ENCODE measurements at regions not wholly inside any gene's neighbourhood (a gene's known extent, or its start where the extent isn't known, plus 50 kb on each side); places are given as distances from the start of the nearest gene placed in this dataset.

DNA sequence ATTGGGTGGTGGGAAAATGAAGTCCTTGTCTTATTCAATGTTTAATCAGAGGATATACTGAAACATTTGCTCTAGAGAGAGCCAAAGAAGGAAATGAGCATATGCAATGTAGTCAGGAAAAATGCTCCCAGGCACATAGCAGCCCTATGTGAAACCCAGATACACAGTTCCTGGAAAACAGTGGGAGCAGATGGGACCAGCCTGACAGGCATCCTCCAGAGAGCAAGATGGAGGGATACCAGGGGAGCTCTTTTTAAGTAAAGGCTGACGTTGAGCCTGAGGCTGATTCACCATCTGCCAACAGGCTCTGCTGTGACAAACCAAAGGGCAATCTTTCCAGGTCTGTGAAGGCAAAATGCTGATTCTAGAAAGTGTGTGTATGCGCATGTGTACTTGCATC, 559.4 kb upstream of the KIRREL3 start:
- H3K27ac ChIP-seq (ENCODE audit: low read depth, low read length), result no peak overlapping the region
- H3K9me2 ChIP-seq (replicated peaks; ENCODE audit: control insufficient read depth, low read length), result no peaks in the 10 kb centered on the region
- H3K4me2 ChIP-seq (ENCODE audit: low read length), result no peak overlapping the region
- H3K79me2 ChIP-seq (ENCODE audit: control insufficient read depth, low read length), result no peaks in the 10 kb centered on the region
- H4K20me1 ChIP-seq (ENCODE audit: control insufficient read depth, insufficient read depth, low read depth, low read length), result no peaks in the 10 kb centered on the region
- no peak overlapping the region for H3K4me3 ChIP-seq (ENCODE audit: low read length)
- no peaks in the 10 kb centered on the region for H3K4me1 ChIP-seq (ENCODE audit: control insufficient read depth, low read length)
- TF ChIP-seq EZH2phosphoT487 (IDR thresholded peaks at IDR 0.05; ENCODE audit: borderline replicate concordance, low read length), result no peak
- TF ChIP-seq, protein P1, sequence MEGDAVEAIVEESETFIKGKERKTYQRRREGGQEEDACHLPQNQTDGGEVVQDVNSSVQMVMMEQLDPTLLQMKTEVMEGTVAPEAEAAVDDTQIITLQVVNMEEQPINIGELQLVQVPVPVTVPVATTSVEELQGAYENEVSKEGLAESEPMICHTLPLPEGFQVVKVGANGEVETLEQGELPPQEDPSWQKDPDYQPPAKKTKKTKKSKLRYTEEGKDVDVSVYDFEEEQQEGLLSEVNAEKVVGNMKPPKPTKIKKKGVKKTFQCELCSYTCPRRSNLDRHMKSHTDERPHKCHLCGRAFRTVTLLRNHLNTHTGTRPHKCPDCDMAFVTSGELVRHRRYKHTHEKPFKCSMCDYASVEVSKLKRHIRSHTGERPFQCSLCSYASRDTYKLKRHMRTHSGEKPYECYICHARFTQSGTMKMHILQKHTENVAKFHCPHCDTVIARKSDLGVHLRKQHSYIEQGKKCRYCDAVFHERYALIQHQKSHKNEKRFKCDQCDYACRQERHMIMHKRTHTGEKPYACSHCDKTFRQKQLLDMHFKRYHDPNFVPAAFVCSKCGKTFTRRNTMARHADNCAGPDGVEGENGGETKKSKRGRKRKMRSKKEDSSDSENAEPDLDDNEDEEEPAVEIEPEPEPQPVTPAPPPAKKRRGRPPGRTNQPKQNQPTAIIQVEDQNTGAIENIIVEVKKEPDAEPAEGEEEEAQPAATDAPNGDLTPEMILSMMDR (IDR thresholded peaks at IDR 0.05; ENCODE audit: low read depth, low read length, poor library complexity, severe bottlenecking), result no peak
- H3K36me3 ChIP-seq (ENCODE audit: control insufficient read depth, low read length), result no peaks in the 10 kb centered on the region
- no peaks in the 10 kb centered on the region for H3K9me3 ChIP-seq (ENCODE audit: control insufficient read depth, insufficient read depth, low read length)
- no peaks in the 10 kb centered on the region for H3F3A ChIP-seq (ENCODE audit: control insufficient read depth, insufficient read depth)
- H3K27me3 ChIP-seq (ENCODE audit: control insufficient read depth, low read length), result no peaks in the 10 kb centered on the region

DNA sequence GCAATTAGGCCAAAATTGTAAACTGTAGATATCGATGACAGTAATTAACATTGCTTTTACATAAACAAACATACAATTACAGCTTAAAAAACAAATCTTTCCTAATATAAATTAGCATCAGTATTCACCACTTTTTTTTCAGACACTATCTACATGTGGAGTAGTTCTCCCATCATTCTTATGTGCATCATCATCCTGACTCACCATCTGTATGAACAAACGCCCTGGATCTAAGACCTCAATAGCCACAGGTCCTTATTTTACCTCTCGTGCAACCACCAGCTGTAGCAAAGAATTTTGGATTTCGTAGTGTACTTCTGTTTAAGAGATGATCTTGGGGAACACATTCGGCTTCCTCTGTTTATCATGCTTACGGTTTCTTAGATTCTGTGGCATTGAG, 551.9 kb upstream of the KIRREL3 start:
- H3K4me2 ChIP-seq (ENCODE audit: low read length), result no peak overlapping the region
- H3K9me2 ChIP-seq (replicated peaks; ENCODE audit: control insufficient read depth, low read length), result no peaks in the 10 kb centered on the region
- no peaks in the 10 kb centered on the region for H3K79me2 ChIP-seq (ENCODE audit: control insufficient read depth, low read length)
- no peak overlapping the region for H3K4me3 ChIP-seq (ENCODE audit: low read length)
- TF ChIP-seq, protein P1 (IDR thresholded peaks at IDR 0.05; ENCODE audit: low read depth, low read length, poor library complexity, severe bottlenecking), result no peak
- no peak for TF ChIP-seq EZH2phosphoT487 (IDR thresholded peaks at IDR 0.05; ENCODE audit: borderline replicate concordance, low read length)
- no peaks in the 10 kb centered on the region for H3K4me1 ChIP-seq (ENCODE audit: control insufficient read depth, low read length)
- no peak overlapping the region for H3K27ac ChIP-seq (ENCODE audit: low read depth, low read length)
- H3K36me3 ChIP-seq (ENCODE audit: control insufficient read depth, low read length), result no peaks in the 10 kb centered on the region
- no peaks in the 10 kb centered on the region for H4K20me1 ChIP-seq (ENCODE audit: control insufficient read depth, insufficient read depth, low read depth, low read length)
- no peaks in the 10 kb centered on the region for H3F3A ChIP-seq (ENCODE audit: control insufficient read depth, insufficient read depth)
- no peaks in the 10 kb centered on the region for H3K9me3 ChIP-seq (ENCODE audit: control insufficient read depth, insufficient read depth, low read length)
- no peaks in the 10 kb centered on the region for H3K27me3 ChIP-seq (ENCODE audit: control insufficient read depth, low read length)

GRCh38 chr11:127531167-127531566, 530.6 kb upstream of the KIRREL3 start:
- no peak for TF ChIP-seq EZH2phosphoT487 (IDR thresholded peaks at IDR 0.05; ENCODE audit: borderline replicate concordance, low read length)
- TF ChIP-seq, protein P1 (IDR thresholded peaks at IDR 0.05; ENCODE audit: low read depth, low read length, poor library complexity, severe bottlenecking), result no peak
- Histone ChIP-seq H3K79me2 (ENCODE audit: control insufficient read depth, low read length) (no peaks in the 10 kb centered on the region), H3K9me2 (replicated peaks; ENCODE audit: control insufficient read depth, low read length) (no peaks in the 10 kb centered on the region), H3K27me3 (ENCODE audit: control insufficient read depth, low read length) (no peaks in the 10 kb centered on the region), H3K9me3 (ENCODE audit: control insufficient read depth, insufficient read depth, low read length) (no peaks in the 10 kb centered on the region), H3K36me3 (ENCODE audit: control insufficient read depth, low read length) (no peaks in the 10 kb centered on the region), H3K4me1 (ENCODE audit: control insufficient read depth, low read length) (no peaks in the 10 kb centered on the region), H3F3A (ENCODE audit: control insufficient read depth, insufficient read depth) (no peaks in the 10 kb centered on the region), H3K4me3 (ENCODE audit: low read length) (no peak overlapping the region), H3K4me2 (ENCODE audit: low read length) (no peak overlapping the region), H4K20me1 (ENCODE audit: control insufficient read depth, insufficient read depth, low read depth, low read length) (no peaks in the 10 kb centered on the region), H3K27ac (ENCODE audit: low read depth, low read length) (no peak overlapping the region)

DNA sequence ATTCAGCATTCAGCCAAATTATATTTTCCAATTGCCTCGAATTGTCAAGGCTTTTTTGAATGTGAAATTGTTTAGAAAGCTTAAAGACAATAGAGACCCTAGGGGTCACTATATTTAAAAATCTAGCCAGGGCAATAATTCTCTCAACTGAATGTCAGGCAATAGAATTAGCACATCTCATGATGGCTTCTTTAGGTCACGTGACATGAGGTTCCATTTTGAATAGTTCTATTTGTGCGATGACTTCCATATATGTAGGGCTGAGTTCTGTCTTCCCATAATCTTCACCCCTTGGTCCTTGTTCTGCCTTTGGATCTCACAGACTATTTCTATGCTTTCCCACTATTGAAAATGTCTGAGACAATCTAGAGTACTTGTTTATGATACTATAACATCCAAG, 527.7 kb upstream of the KIRREL3 start:
- Histone ChIP-seq H3F3A (ENCODE audit: control insufficient read depth, insufficient read depth) (no peaks in the 10 kb centered on the region), H3K27ac (ENCODE audit: low read depth, low read length) (no peak overlapping the region), H3K4me3 (ENCODE audit: low read length) (no peak overlapping the region), H3K4me1 (ENCODE audit: control insufficient read depth, low read length) (no peaks in the 10 kb centered on the region), H3K9me3 (ENCODE audit: control insufficient read depth, insufficient read depth, low read length) (no peaks in the 10 kb centered on the region), H3K9me2 (replicated peaks; ENCODE audit: control insufficient read depth, low read length) (no peaks in the 10 kb centered on the region), H3K36me3 (ENCODE audit: control insufficient read depth, low read length) (no peaks in the 10 kb centered on the region), H3K79me2 (ENCODE audit: control insufficient read depth, low read length) (no peaks in the 10 kb centered on the region), H3K27me3 (ENCODE audit: control insufficient read depth, low read length) (no peaks in the 10 kb centered on the region), H3K4me2 (ENCODE audit: low read length) (no peak overlapping the region), H4K20me1 (ENCODE audit: control insufficient read depth, insufficient read depth, low read depth, low read length) (no peaks in the 10 kb centered on the region)
- TF ChIP-seq EZH2phosphoT487 (IDR thresholded peaks at IDR 0.05; ENCODE audit: borderline replicate concordance, low read length), result no peak
- TF ChIP-seq, protein P1 (IDR thresholded peaks at IDR 0.05; ENCODE audit: low read depth, low read length, poor library complexity, severe bottlenecking), result no peak

All from DOHH2 (cell line).